ENCODE measurements at regions not wholly inside any gene's neighbourhood (a gene's known extent, or its start where the extent isn't known, plus 50 kb on each side); places are given as distances from the start of the nearest gene placed in this dataset.

DNA sequence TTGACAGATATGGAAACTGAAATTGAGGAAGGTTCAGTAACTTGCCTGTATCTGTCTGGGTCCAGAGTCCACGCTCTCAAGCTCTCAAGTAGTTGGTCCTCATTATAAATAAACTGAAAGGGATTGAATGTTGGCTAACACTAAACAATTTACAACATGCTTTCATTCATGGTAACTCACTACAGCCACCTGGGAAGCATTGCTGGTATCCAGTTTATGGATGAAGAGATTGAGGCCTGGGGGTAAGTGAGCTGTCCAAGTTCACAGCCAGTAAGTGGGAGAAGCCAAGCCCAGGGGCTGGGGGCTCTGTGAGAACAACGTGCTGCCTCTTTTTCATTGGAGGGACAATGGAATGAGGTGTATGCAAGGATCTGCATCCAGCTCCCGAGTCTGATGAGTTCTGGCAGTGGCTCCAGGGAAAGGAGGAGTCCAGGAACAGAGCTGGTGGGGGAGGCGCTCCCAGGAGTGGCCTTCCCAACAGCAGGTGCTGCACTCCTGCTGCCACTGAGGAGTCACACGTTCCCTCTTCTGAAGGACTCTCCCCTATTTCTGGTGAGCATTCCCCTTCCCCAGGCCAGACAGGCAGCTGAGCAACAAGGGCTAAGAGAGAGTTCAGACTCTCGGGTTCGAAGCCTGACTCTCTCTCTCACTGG is 175.8 kb downstream of the CSNK2A3 start:
- Histone ChIP-seq H3K27me3 (no peaks in the 10 kb centered on the region), H3K4me3 (no peak overlapping the region), H3K9me3 (ENCODE audit: low read depth) (no peaks in the 10 kb centered on the region), H3K79me2 (no peaks in the 10 kb centered on the region), H2AFZ (no peak overlapping the region), H3K9me2 (replicated peaks; ENCODE audit: insufficient read depth) (no peaks in the 10 kb centered on the region), H3K27ac (no peak overlapping the region), H4K20me1 (ENCODE audit: insufficient read depth, poor library complexity, severe bottlenecking) (no peaks in the 10 kb centered on the region), H3K36me3 (replicated peaks; ENCODE audit: insufficient read depth, low read depth) (no peaks in the 10 kb centered on the region), H3K4me1 (ENCODE audit: insufficient read depth) (peaks cover 14% of the 10 kb centered on the region), H3K4me2 (no peak overlapping the region)
- WGBS (ENCODE audit: low lambda C conversion rate, missing lambda C conversion rate) = 55% methylated on average over 7 of the region's 7 CpGs
- TF ChIP-seq, protein P1, sequence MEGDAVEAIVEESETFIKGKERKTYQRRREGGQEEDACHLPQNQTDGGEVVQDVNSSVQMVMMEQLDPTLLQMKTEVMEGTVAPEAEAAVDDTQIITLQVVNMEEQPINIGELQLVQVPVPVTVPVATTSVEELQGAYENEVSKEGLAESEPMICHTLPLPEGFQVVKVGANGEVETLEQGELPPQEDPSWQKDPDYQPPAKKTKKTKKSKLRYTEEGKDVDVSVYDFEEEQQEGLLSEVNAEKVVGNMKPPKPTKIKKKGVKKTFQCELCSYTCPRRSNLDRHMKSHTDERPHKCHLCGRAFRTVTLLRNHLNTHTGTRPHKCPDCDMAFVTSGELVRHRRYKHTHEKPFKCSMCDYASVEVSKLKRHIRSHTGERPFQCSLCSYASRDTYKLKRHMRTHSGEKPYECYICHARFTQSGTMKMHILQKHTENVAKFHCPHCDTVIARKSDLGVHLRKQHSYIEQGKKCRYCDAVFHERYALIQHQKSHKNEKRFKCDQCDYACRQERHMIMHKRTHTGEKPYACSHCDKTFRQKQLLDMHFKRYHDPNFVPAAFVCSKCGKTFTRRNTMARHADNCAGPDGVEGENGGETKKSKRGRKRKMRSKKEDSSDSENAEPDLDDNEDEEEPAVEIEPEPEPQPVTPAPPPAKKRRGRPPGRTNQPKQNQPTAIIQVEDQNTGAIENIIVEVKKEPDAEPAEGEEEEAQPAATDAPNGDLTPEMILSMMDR (IDR thresholded peaks at IDR 0.05; ENCODE audit: poor library complexity) = no peak
- TF ChIP-seq EZH2 (IDR thresholded peaks at IDR 0.05; ENCODE audit: borderline replicate concordance) (no peak), EZH2phosphoT487 (IDR thresholded peaks at IDR 0.05; ENCODE audit: low read depth, severe bottlenecking, unreplicated experiment) (no peak)
- no peak for DNase-seq (ENCODE audit: low spot score)

DNA sequence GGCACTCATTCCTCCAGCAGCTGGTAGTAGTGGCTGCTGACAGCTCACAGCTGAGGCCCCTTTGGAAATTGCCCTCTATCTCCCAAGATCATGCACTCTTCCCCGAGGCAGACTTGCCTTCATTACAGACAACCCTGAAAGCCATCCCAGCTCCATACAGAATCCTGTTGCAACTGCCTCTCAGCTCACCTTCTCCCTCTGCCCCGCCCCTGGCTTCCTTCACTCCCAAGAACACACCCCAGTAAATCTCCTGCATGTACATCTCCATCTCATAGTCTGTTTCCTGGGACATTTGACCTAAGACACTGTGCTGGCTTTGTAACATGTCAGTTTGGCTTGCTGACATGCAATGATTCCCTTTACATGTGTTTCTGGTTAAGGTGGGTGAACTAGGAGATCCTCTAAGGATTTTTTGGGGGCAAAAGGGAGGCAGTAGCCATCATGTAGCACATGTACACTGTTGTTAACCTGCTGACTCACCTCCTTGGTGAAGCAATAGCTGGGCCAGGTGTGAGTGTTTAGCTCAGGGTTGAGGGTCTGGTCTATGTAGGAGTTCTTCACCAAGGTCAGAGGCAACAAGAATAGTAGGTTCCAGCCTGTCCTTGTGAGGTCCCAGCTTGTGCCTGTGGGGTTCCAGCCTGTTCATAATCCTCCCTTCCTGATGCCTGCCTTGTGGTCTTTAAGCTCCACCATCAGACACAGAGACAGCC is 179.6 kb downstream of the CSNK2A3 start:
- H3K9me3 ChIP-seq (ENCODE audit: low read depth) = no peaks in the 10 kb centered on the region
- H3K27me3 ChIP-seq = no peaks in the 10 kb centered on the region
- no peak for DNase-seq (ENCODE audit: low spot score)
- no peaks in the 10 kb centered on the region for H3K79me2 ChIP-seq
- no peak overlapping the region for H3K27ac ChIP-seq
- no peaks in the 10 kb centered on the region for H3K36me3 ChIP-seq (replicated peaks; ENCODE audit: insufficient read depth, low read depth)
- TF ChIP-seq, protein P1 (IDR thresholded peaks at IDR 0.05; ENCODE audit: poor library complexity) = no peak
- no peak for TF ChIP-seq EZH2phosphoT487 (IDR thresholded peaks at IDR 0.05; ENCODE audit: low read depth, severe bottlenecking, unreplicated experiment)
- no peak for TF ChIP-seq EZH2 (IDR thresholded peaks at IDR 0.05; ENCODE audit: borderline replicate concordance)
- H3K4me1 ChIP-seq (ENCODE audit: insufficient read depth) = peaks cover 1% of the 10 kb centered on the region
- H3K4me2 ChIP-seq = no peak overlapping the region
- H3K4me3 ChIP-seq = no peak overlapping the region
- no peaks in the 10 kb centered on the region for H3K9me2 ChIP-seq (replicated peaks; ENCODE audit: insufficient read depth)
- WGBS (ENCODE audit: low lambda C conversion rate, missing lambda C conversion rate) = 71% methylated on average over 2 of the region's 2 CpGs
- no peaks in the 10 kb centered on the region for H4K20me1 ChIP-seq (ENCODE audit: insufficient read depth, poor library complexity, severe bottlenecking)
- H2AFZ ChIP-seq = no peak overlapping the region

DNA sequence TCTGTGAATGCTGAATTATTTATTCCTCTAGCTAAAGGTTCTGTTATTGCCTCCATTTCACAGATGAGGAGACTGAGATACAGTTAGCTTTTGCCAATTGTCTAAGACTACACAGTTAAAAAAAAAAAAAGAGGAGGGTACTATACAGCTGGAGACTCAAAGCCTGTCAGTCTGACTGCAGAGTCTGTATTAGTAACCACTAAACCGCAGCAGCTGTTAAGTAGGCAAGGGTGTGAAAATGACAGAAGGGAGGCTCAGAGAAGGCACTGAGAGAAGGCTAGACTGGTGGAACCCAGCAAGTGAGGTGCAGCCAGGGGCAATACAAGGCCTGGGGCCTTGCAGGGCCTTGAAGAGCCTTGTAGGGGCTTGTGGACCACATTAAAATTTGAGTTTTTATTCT is 181.2 kb downstream of the CSNK2A3 start:
- H3K4me3 ChIP-seq = no peak overlapping the region
- H3K27ac ChIP-seq = no peak overlapping the region

More for the DNA sequence above, 181.2 kb downstream of the CSNK2A3 start:
- no peaks in the 10 kb centered on the region for H3K9me2 ChIP-seq (replicated peaks; ENCODE audit: insufficient read depth)
- no peaks in the 10 kb centered on the region for H4K20me1 ChIP-seq (ENCODE audit: insufficient read depth, poor library complexity, severe bottlenecking)
- H3K27me3 ChIP-seq = no peaks in the 10 kb centered on the region
- H3K4me1 ChIP-seq (ENCODE audit: insufficient read depth) = no peaks in the 10 kb centered on the region
- H3K9me3 ChIP-seq (ENCODE audit: low read depth) = no peaks in the 10 kb centered on the region
- H3K36me3 ChIP-seq (replicated peaks; ENCODE audit: insufficient read depth, low read depth) = no peaks in the 10 kb centered on the region
- H2AFZ ChIP-seq = no peak overlapping the region
- no peak overlapping the region for H3K4me2 ChIP-seq
- no peaks in the 10 kb centered on the region for H3K79me2 ChIP-seq
- 89% methylated on average over 1 of the region's 1 CpG for WGBS (ENCODE audit: low lambda C conversion rate, missing lambda C conversion rate)
- TF ChIP-seq EZH2phosphoT487 (IDR thresholded peaks at IDR 0.05; ENCODE audit: low read depth, severe bottlenecking, unreplicated experiment) (no peak), EZH2 (IDR thresholded peaks at IDR 0.05; ENCODE audit: borderline replicate concordance) (no peak)
- TF ChIP-seq, protein P1 (IDR thresholded peaks at IDR 0.05; ENCODE audit: poor library complexity) = no peak
- no peak for DNase-seq (ENCODE audit: low spot score)

Measured in hepatocyte (in vitro differentiated cells).